SU-DHL-6 (cell line): ENCODE measurements at regions not wholly inside any gene's neighbourhood (a gene's known extent, or its start where the extent isn't known, plus 50 kb on each side); places are given as distances from the start of the nearest gene placed in this dataset.

Experiments
- H2AFZ ChIP-seq: fragments of 200-600 bp; sonication (generic); 2 replicates; pipeline ENCODE4 v1.6.1; 2014; ENCODE audit warnings: low read depth, mild to moderate bottlenecking, moderate library complexity, mixed read lengths, antibody characterized with exemption, low read length; ENCODE audit not compliant: severe bottlenecking
- H3F3A ChIP-seq: fragments of 200-600 bp; shearing (Covaris generic); 2 replicates; pipeline ENCODE4 v1.6.0; 2016; ENCODE audit warnings: antibody characterized with exemption, mild to moderate bottlenecking; ENCODE audit not compliant: insufficient read depth
- H3K27ac ChIP-seq: fragments of 200-600 bp; sonication (generic); 2 replicates; pipeline ENCODE4 v1.5.1; 2016; ENCODE audit warnings: low read depth, mild to moderate bottlenecking, low read length, moderate library complexity, mixed read lengths
- H3K27me3 ChIP-seq: fragments of 200-600 bp; sonication (generic), shearing (Covaris generic); 2 replicates; pipeline ENCODE4 v1.6.0; 2014; ENCODE audit warnings: mild to moderate bottlenecking, low read length
- H3K36me3 ChIP-seq: fragments of 200-600 bp; sonication (generic); 2 replicates; pipeline ENCODE4 v1.6.1; 2014; ENCODE audit warnings: mild to moderate bottlenecking, low read length, mixed read lengths
- H3K4me2 ChIP-seq: fragments of 300-600, 200-600 bp; shearing (Covaris generic), sonication (generic); 2 replicates; pipeline ENCODE4 v1.6.0; 2014; ENCODE audit warnings: low read length, low read depth, mild to moderate bottlenecking; ENCODE audit not compliant: poor library complexity, severe bottlenecking
- H3K4me3 ChIP-seq: fragments of 200-600 bp; sonication (generic); 2 replicates; pipeline ENCODE4 v1.5.1; 2014; ENCODE audit warnings: antibody characterized with exemption, low read length, mild to moderate bottlenecking, mixed read lengths; ENCODE audit not compliant: insufficient read depth, poor library complexity, severe bottlenecking
- H3K79me2 ChIP-seq: fragments of 200-600 bp; sonication (generic); 2 replicates; pipeline ENCODE4 v1.6.1; 2014; ENCODE audit warnings: mild to moderate bottlenecking, low read length, moderate library complexity; ENCODE audit not compliant: insufficient read depth
- H3K9ac ChIP-seq: fragments of 200-600 bp; sonication (generic); 2 replicates; pipeline ENCODE4 v1.7.0; 2014; ENCODE audit warnings: mild to moderate bottlenecking, low read length
- H3K9me2 ChIP-seq: fragments of 200-600 bp; sonication (generic); replicated peaks from 2 replicates; pipeline ENCODE4 v1.6.1; 2014; ENCODE audit warnings: low read length; ENCODE audit not compliant: insufficient read depth
- H3K9me3 ChIP-seq: fragments of 200-600 bp; sonication (generic); 2 replicates; pipeline ENCODE4 v1.6.1; 2014; ENCODE audit warnings: low read length, mixed read lengths; ENCODE audit not compliant: insufficient read depth
- H4K20me1 ChIP-seq: fragments of 200-600 bp; sonication (generic); 2 replicates; pipeline ENCODE4 v1.6.1; 2014; ENCODE audit warnings: low read depth, mild to moderate bottlenecking, antibody characterized with exemption, low read length, moderate library complexity, mixed read lengths
- EZH2phosphoT487 ChIP-seq: fragments of 200-600 bp; sonication (generic), shearing (Covaris generic); conservative IDR thresholded peaks from 2 replicates; pipeline ENCODE4 v1.6.1; 2018; ENCODE audit warnings: mild to moderate bottlenecking, antibody characterized with exemption, low read length, moderate library complexity, mixed read lengths
- TF ChIP-seq, protein P1 (sequence below): fragments of 200-600 bp; sonication (generic); IDR thresholded peaks from one replicate; pipeline ENCODE4 v1.5.1; 2017; ENCODE audit warnings: antibody characterized with exemption, mild to moderate bottlenecking, low read length, moderate library complexity; ENCODE audit not compliant: insufficient read depth, poor library complexity, severe bottlenecking

DNA sequence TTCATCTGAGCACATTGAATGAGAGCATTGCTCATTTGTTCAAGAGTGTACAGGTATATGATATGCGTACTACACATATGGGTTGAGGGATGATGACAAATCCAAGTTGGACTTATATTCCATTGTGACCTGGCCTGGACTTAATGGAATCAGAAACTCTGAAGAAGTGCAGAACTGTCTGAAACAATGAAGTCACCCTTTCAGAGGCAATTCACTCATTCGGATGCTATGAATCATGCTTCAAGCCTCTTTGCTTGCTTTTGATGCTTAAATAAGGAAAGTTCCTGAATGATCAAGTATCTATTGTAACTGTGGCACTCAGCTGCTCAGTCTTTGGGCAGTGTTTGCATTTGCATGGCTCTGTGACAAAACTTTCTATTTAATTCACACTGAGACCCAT, 93.4 kb downstream of the ZNF365 start:
- Histone ChIP-seq H3K27ac (no peak overlapping the region), H3K9ac (no peak overlapping the region), H3K9me2 (no peaks in the 10 kb centered on the region), H3K9me3 (peaks cover 15% of the 10 kb centered on the region; the same call in 1 of the 2 replicates), H4K20me1 (no peaks in the 10 kb centered on the region), H3K79me2 (no peaks in the 10 kb centered on the region), H3K36me3 (no peaks in the 10 kb centered on the region), H3K4me3 (no peak overlapping the region), H3K27me3 (no peaks in the 10 kb centered on the region), H3K4me2 (no peak overlapping the region), H3F3A (no peaks in the 10 kb centered on the region), H2AFZ (no peak overlapping the region)
- no peak for TF ChIP-seq EZH2phosphoT487
- TF ChIP-seq, protein P1, sequence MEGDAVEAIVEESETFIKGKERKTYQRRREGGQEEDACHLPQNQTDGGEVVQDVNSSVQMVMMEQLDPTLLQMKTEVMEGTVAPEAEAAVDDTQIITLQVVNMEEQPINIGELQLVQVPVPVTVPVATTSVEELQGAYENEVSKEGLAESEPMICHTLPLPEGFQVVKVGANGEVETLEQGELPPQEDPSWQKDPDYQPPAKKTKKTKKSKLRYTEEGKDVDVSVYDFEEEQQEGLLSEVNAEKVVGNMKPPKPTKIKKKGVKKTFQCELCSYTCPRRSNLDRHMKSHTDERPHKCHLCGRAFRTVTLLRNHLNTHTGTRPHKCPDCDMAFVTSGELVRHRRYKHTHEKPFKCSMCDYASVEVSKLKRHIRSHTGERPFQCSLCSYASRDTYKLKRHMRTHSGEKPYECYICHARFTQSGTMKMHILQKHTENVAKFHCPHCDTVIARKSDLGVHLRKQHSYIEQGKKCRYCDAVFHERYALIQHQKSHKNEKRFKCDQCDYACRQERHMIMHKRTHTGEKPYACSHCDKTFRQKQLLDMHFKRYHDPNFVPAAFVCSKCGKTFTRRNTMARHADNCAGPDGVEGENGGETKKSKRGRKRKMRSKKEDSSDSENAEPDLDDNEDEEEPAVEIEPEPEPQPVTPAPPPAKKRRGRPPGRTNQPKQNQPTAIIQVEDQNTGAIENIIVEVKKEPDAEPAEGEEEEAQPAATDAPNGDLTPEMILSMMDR, result no peak

GRCh38 chr10:62471711-62472110, 97.5 kb downstream of the ZNF365 start:
- no peak overlapping the region for H3K4me3 ChIP-seq
- no peaks in the 10 kb centered on the region for H3K9me2 ChIP-seq
- no peaks in the 10 kb centered on the region for H3K79me2 ChIP-seq
- no peak overlapping the region for H2AFZ ChIP-seq
- no peaks in the 10 kb centered on the region for H3K27me3 ChIP-seq
- TF ChIP-seq, protein P1, result no peak
- no peak for TF ChIP-seq EZH2phosphoT487
- no peak overlapping the region for H3K4me2 ChIP-seq
- H4K20me1 ChIP-seq, result no peaks in the 10 kb centered on the region
- no peak overlapping the region for H3K27ac ChIP-seq
- no peak overlapping the region for H3K9ac ChIP-seq
- H3K36me3 ChIP-seq, result no peaks in the 10 kb centered on the region
- no peaks in the 10 kb centered on the region for H3K9me3 ChIP-seq
- H3F3A ChIP-seq, result no peaks in the 10 kb centered on the region

GRCh38 chr10:62473241-62473640, 99.1 kb downstream of the ZNF365 start:
- TF ChIP-seq, protein P1, result no peak
- no peak for TF ChIP-seq EZH2phosphoT487
- no peak overlapping the region for H3K4me2 ChIP-seq
- H2AFZ ChIP-seq, result no peak overlapping the region

GRCh38 chr10:62475551-62475950, 101.4 kb downstream of the ZNF365 start:
- Histone ChIP-seq H3K36me3 (no peaks in the 10 kb centered on the region), H3K9ac (no peak overlapping the region)

More at GRCh38 chr10:62473241-62473640, 99.1 kb downstream of the ZNF365 start:
- no peaks in the 10 kb centered on the region for H3K79me2 ChIP-seq
- no peaks in the 10 kb centered on the region for H3K36me3 ChIP-seq
- H3K4me3 ChIP-seq, result no peak overlapping the region
- no peaks in the 10 kb centered on the region for H4K20me1 ChIP-seq
- no peak overlapping the region for H3K9ac ChIP-seq
- no peaks in the 10 kb centered on the region for H3F3A ChIP-seq
- no peak overlapping the region for H3K27ac ChIP-seq
- no peaks in the 10 kb centered on the region for H3K9me2 ChIP-seq
- H3K9me3 ChIP-seq, result no peaks in the 10 kb centered on the region
- H3K27me3 ChIP-seq, result no peaks in the 10 kb centered on the region

More at GRCh38 chr10:62475551-62475950, 101.4 kb downstream of the ZNF365 start:
- no peaks in the 10 kb centered on the region for H3K79me2 ChIP-seq
- no peaks in the 10 kb centered on the region for H3K27me3 ChIP-seq
- H4K20me1 ChIP-seq, result no peaks in the 10 kb centered on the region
- H3K9me3 ChIP-seq, result no peaks in the 10 kb centered on the region
- no peak overlapping the region for H2AFZ ChIP-seq
- no peaks in the 10 kb centered on the region for H3K9me2 ChIP-seq
- H3F3A ChIP-seq, result no peaks in the 10 kb centered on the region
- no peak overlapping the region for H3K4me2 ChIP-seq
- TF ChIP-seq, protein P1, result no peak
- TF ChIP-seq EZH2phosphoT487, result no peak
- H3K27ac ChIP-seq, result no peak overlapping the region
- no peak overlapping the region for H3K4me3 ChIP-seq
